ENCODE measurements at regions not wholly inside any gene's neighbourhood (a gene's known extent, or its start where the extent isn't known, plus 50 kb on each side); places are given as distances from the start of the nearest gene placed in this dataset.

- peak; percentile 37 for DNase-seq (ENCODE audit: low read depth)
- Histone ChIP-seq H3K36me3 (ENCODE audit: control insufficient read depth, insufficient read depth, low read length) (no peaks in the 10 kb centered on the region), H3K27me3 (ENCODE audit: control insufficient read depth, insufficient read depth, low read length) (no peaks in the 10 kb centered on the region), H3K4me3 (ENCODE audit: low read depth, low read length) (no peak overlapping the region)
- TF ChIP-seq CTCF (IDR thresholded peaks at IDR 0.05; ENCODE audit: insufficient read depth, low read length, poor library complexity, severe bottlenecking): no peak
Measured at GRCh38 chr12:127191129-127191528, 1075.8 kb upstream of the TMEM132C start.

- no peaks in the 10 kb centered on the region for H3K27me3 ChIP-seq (ENCODE audit: control insufficient read depth, insufficient read depth, low read length)
- no peak overlapping the region for H3K4me3 ChIP-seq (ENCODE audit: low read depth, low read length)
- DNase-seq (ENCODE audit: low read depth): no peak
- H3K36me3 ChIP-seq (ENCODE audit: control insufficient read depth, insufficient read depth, low read length): no peaks in the 10 kb centered on the region
- TF ChIP-seq CTCF (IDR thresholded peaks at IDR 0.05; ENCODE audit: insufficient read depth, low read length, poor library complexity, severe bottlenecking): no peak
Measured at GRCh38 chr12:127192391-127192790, 1074.6 kb upstream of the TMEM132C start.

GRCh38 chr12:127193341-127193740 lies 1073.6 kb upstream of the TMEM132C start:
- Histone ChIP-seq H3K4me3 (ENCODE audit: low read depth, low read length) (no peak overlapping the region), H3K27me3 (ENCODE audit: control insufficient read depth, insufficient read depth, low read length) (no peaks in the 10 kb centered on the region), H3K36me3 (ENCODE audit: control insufficient read depth, insufficient read depth, low read length) (no peaks in the 10 kb centered on the region)
- no peak for TF ChIP-seq CTCF (IDR thresholded peaks at IDR 0.05; ENCODE audit: insufficient read depth, low read length, poor library complexity, severe bottlenecking)
- no peak for DNase-seq (ENCODE audit: low read depth)

GRCh38 chr12:127194176-127194575 lies 1072.8 kb upstream of the TMEM132C start:
- TF ChIP-seq CTCF (IDR thresholded peaks at IDR 0.05; ENCODE audit: insufficient read depth, low read length, poor library complexity, severe bottlenecking): no peak
- DNase-seq (ENCODE audit: low read depth): peak; percentile 38
- H3K4me3 ChIP-seq (ENCODE audit: low read depth, low read length): no peak overlapping the region

GRCh38 chr12:127205781-127206555 lies 1061.0 kb upstream of the TMEM132C start:
- peak; percentile 47 for DNase-seq (ENCODE audit: low read depth)
- H3K4me3 ChIP-seq (ENCODE audit: low read depth, low read length): peak overlapping the region; percentile 18
- no peaks in the 10 kb centered on the region for H3K36me3 ChIP-seq (ENCODE audit: control insufficient read depth, insufficient read depth, low read length)
- TF ChIP-seq CTCF (IDR thresholded peaks at IDR 0.05; ENCODE audit: insufficient read depth, low read length, poor library complexity, severe bottlenecking): no peak
- H3K27me3 ChIP-seq (ENCODE audit: control insufficient read depth, insufficient read depth, low read length): no peaks in the 10 kb centered on the region

More at GRCh38 chr12:127194176-127194575, 1072.8 kb upstream of the TMEM132C start:
- no peaks in the 10 kb centered on the region for H3K36me3 ChIP-seq (ENCODE audit: control insufficient read depth, insufficient read depth, low read length)
- H3K27me3 ChIP-seq (ENCODE audit: control insufficient read depth, insufficient read depth, low read length): no peaks in the 10 kb centered on the region

- no peak overlapping the region for H3K4me3 ChIP-seq (ENCODE audit: low read depth, low read length)
- no peaks in the 10 kb centered on the region for H3K27me3 ChIP-seq (ENCODE audit: control insufficient read depth, insufficient read depth, low read length)
- no peaks in the 10 kb centered on the region for H3K36me3 ChIP-seq (ENCODE audit: control insufficient read depth, insufficient read depth, low read length)
- TF ChIP-seq CTCF (IDR thresholded peaks at IDR 0.05; ENCODE audit: insufficient read depth, low read length, poor library complexity, severe bottlenecking): no peak
- no peak for DNase-seq (ENCODE audit: low read depth)
Measured at GRCh38 chr12:127209318-127209717, 1057.7 kb upstream of the TMEM132C start.
